IMR-90 (cell line): ENCODE measurements at regions not wholly inside any gene's neighbourhood (a gene's known extent, or its start where the extent isn't known, plus 50 kb on each side); places are given as distances from the start of the nearest gene placed in this dataset.

Experiments
- ATAC-seq: fragments of 200-7000 bp; cut with Tn5 transposase; 2 replicates; pipeline ENCODE4 v1.9.1; 2020; ENCODE audit warnings: low read depth, mild to moderate bottlenecking, moderate library complexity
- BruUV-seq: library from RNA; stranded (reverse); fragments of 400-500 nt; replicated peaks from 2 replicates; lab custom pipeline; 2021; lab: Mats Ljungman, UMichigan
- CTCF ChIA-PET: fragments of 300-600 bp; formaldehyde crosslinking; extraction: SDS; loops from one replicate; lab custom pipeline; 2021; ENCODE audit warnings: antibody characterized with exemption; lab: Yijun Ruan, JAX
- POLR2A ChIA-PET: fragments of 300-600 bp; sonication (Branson Sonifier 250); formaldehyde crosslinking; loops from one replicate; lab custom pipeline; 2022; ENCODE audit warnings: antibody characterized with exemption; ENCODE audit not compliant: unreplicated experiment; lab: Charles Lee
- DNase-seq: peaks from one replicate; pipeline ENCODE4 v3.0.0; 2013
- H2AFZ ChIP-seq: replicated peaks from 2 replicates; pipeline ENCODE3; 2013; ENCODE audit warnings: low read length, mild to moderate bottlenecking; ENCODE audit not compliant: poor library complexity
- H2AK5ac ChIP-seq: 2 replicates; pipeline ENCODE4 v1.6.1; 2013; ENCODE audit warnings: low read depth, low read length, inconsistent platforms
- H2AK9ac ChIP-seq: replicated peaks from 2 replicates; pipeline ENCODE3; 2013; ENCODE audit warnings: mild to moderate bottlenecking, low read depth, low read length, moderate library complexity; ENCODE audit not compliant: poor library complexity
- H2BK120ac ChIP-seq: 2 replicates; pipeline ENCODE4 v1.6.1; 2013; ENCODE audit warnings: low read depth, low read length, inconsistent platforms
- H2BK15ac ChIP-seq: 3 replicates; pipeline ENCODE4 v1.6.1; 2013; ENCODE audit warnings: low read depth, low read length, inconsistent platforms
- H2BK20ac ChIP-seq: 2 replicates; pipeline ENCODE4 v1.6.1; 2013; ENCODE audit warnings: low read depth, mild to moderate bottlenecking, inconsistent platforms, low read length, moderate library complexity
- H2BK5ac ChIP-seq: 2 replicates; pipeline ENCODE4 v1.6.1; 2013; ENCODE audit warnings: mild to moderate bottlenecking, low read depth, low read length, inconsistent platforms; ENCODE audit not compliant: poor library complexity, severe bottlenecking
- H3K14ac ChIP-seq: replicated peaks from 2 replicates; pipeline ENCODE4 v1.6.1; 2013; ENCODE audit warnings: low read depth, low read length, inconsistent platforms
- H3K18ac ChIP-seq: 2 replicates; pipeline ENCODE4 v1.6.1; 2013; ENCODE audit warnings: low read depth, low read length, control low read depth
- H3K23ac ChIP-seq: 2 replicates; pipeline ENCODE4 v1.6.1; 2013; ENCODE audit warnings: low read depth, low read length, inconsistent platforms
- H3K27ac ChIP-seq: 2 replicates; pipeline ENCODE4 v1.5.1; 2013; ENCODE audit warnings: mild to moderate bottlenecking, control low read depth, low read length; ENCODE audit not compliant: insufficient read depth
- H3K27me3 ChIP-seq: 2 replicates; pipeline ENCODE4 v1.6.1; 2013; ENCODE audit warnings: low read length; ENCODE audit not compliant: control insufficient read depth, insufficient read depth
- H3K36me3 ChIP-seq: 2 replicates; pipeline ENCODE4 v1.6.1; 2013; ENCODE audit warnings: low read length, mixed read lengths; ENCODE audit not compliant: control insufficient read depth, insufficient read depth
- H3K4ac ChIP-seq: 2 replicates; pipeline ENCODE4 v1.6.1; 2013; ENCODE audit warnings: low read depth, low read length, inconsistent platforms
- H3K4me1 ChIP-seq: 2 replicates; pipeline ENCODE4 v1.6.1; 2013; ENCODE audit warnings: low read length, mixed read lengths; ENCODE audit not compliant: control insufficient read depth, insufficient read depth
- H3K4me2 ChIP-seq: 2 replicates; pipeline ENCODE4 v1.6.1; 2013; ENCODE audit warnings: low read depth, mild to moderate bottlenecking, control low read depth, low read length, moderate library complexity
- H3K4me3 ChIP-seq: 2 replicates; pipeline ENCODE4 v1.5.1; 2013; ENCODE audit warnings: low read depth, mild to moderate bottlenecking, control low read depth, low read length, moderate library complexity; ENCODE audit not compliant: insufficient read depth
- H3K56ac ChIP-seq: 2 replicates; pipeline ENCODE4 v1.6.1; 2013; ENCODE audit warnings: low read length, inconsistent platforms; ENCODE audit not compliant: insufficient read depth; ENCODE audit errors: extremely low read depth
- H3K79me1 ChIP-seq, 2 experiments: 2 replicates each; pipeline ENCODE4 v1.6.1; 2013; ENCODE audit warnings: low read length in 2 of 2, inconsistent platforms in 1 of 2, low read depth in 1 of 2
- H3K9ac ChIP-seq: 2 replicates; pipeline ENCODE4 v1.6.1; 2013; ENCODE audit warnings: low read depth, low read length, control low read depth
- H3K9me1 ChIP-seq: 2 replicates; pipeline ENCODE4 v1.6.1; 2013; ENCODE audit warnings: low read length, inconsistent platforms; ENCODE audit not compliant: insufficient read depth
- H3K9me3 ChIP-seq: 2 replicates; pipeline ENCODE4 v1.6.1; 2013; ENCODE audit warnings: low read length; ENCODE audit not compliant: control insufficient read depth, insufficient read depth
- H4K20me1 ChIP-seq: 2 replicates; pipeline ENCODE4 v1.6.1; 2013; ENCODE audit warnings: low read length, inconsistent platforms; ENCODE audit not compliant: insufficient read depth
- H4K5ac ChIP-seq: 2 replicates; pipeline ENCODE4 v1.6.1; 2013; ENCODE audit warnings: mild to moderate bottlenecking, low read depth, low read length, control low read depth
- H4K8ac ChIP-seq, 2 experiments: 2 replicates each; pipeline ENCODE4 v1.6.1; 2013; ENCODE audit warnings: low read depth in 2 of 2, low read length in 2 of 2, control low read depth in 1 of 2, inconsistent platforms in 1 of 2
- H4K91ac ChIP-seq: 2 replicates; pipeline ENCODE4 v1.6.1; 2013; ENCODE audit warnings: low read depth, low read length, inconsistent platforms; ENCODE audit not compliant: insufficient read depth
- BHLHE40 ChIP-seq: fragments of 150-350 bp; IDR thresholded peaks from 2 replicates; pipeline ENCODE4 v1.6.1; 2016; ENCODE audit warnings: mild to moderate bottlenecking, low read depth, low read length
- CEBPB ChIP-seq: IDR thresholded peaks from 2 replicates; pipeline ENCODE4 v1.6.1; 2012; ENCODE audit warnings: low read depth, low read length, improper control_type of control experiment
- CHD1 ChIP-seq: IDR thresholded peaks from 2 replicates; pipeline ENCODE4 v1.6.1; 2012; ENCODE audit warnings: low read depth, low read length, improper control_type of control experiment
- CTCF ChIP-seq: conservative IDR thresholded peaks from 2 replicates; pipeline ENCODE4 v1.5.1; 2012; ENCODE audit warnings: mild to moderate bottlenecking, low read depth, low read length, improper control_type of control experiment
- FOS ChIP-seq: fragments of 150-350 bp; IDR thresholded peaks from 2 replicates; pipeline ENCODE4 v1.6.1; 2016; ENCODE audit warnings: low read depth, low read length
- MAFK ChIP-seq: IDR thresholded peaks from 2 replicates; pipeline ENCODE4 v1.6.1; 2012; ENCODE audit warnings: low read depth, low read length, improper control_type of control experiment
- MAZ ChIP-seq: IDR thresholded peaks from 2 replicates; pipeline ENCODE4 v1.6.1; 2012; ENCODE audit warnings: low read depth, mild to moderate bottlenecking, low read length, improper control_type of control experiment, moderate library complexity, borderline replicate concordance
- MXI1 ChIP-seq: IDR thresholded peaks from 2 replicates; pipeline ENCODE4 v1.6.1; 2012; ENCODE audit warnings: low read depth, mild to moderate bottlenecking, low read length, moderate library complexity, borderline replicate concordance
- NFE2L2 ChIP-seq: fragments of 150-350 bp; IDR thresholded peaks from 2 replicates; pipeline ENCODE4 v1.6.1; 2016; ENCODE audit warnings: low read depth, mild to moderate bottlenecking, low read length
- POLR2A ChIP-seq: IDR thresholded peaks from 2 replicates; pipeline ENCODE4 v1.6.1; 2012; ENCODE audit warnings: mild to moderate bottlenecking, low read depth, low read length
- RAD21 ChIP-seq: IDR thresholded peaks from 2 replicates; pipeline ENCODE4 v1.6.1; 2012; ENCODE audit warnings: low read length, improper control_type of control experiment
- RFX5 ChIP-seq: IDR thresholded peaks from 2 replicates; pipeline ENCODE4 v1.8.0; 2012; ENCODE audit warnings: low read depth, mild to moderate bottlenecking, low read length, moderate library complexity
- SMC3 ChIP-seq: fragments of 150-350 bp; IDR thresholded peaks from 2 replicates; pipeline ENCODE4 v1.6.1; 2016; ENCODE audit warnings: low read depth, mild to moderate bottlenecking, antibody characterized with exemption, low read length, moderate library complexity
- WGBS, 2 experiments: methylation state at CpG; one replicate each; pipeline versions ENCODE4 v1.1.5 to v1.1.7; 2013; ENCODE audit warnings: missing lambda C conversion rate in 2 of 2; ENCODE audit not compliant: insufficient read length in 1 of 2; ENCODE audit errors: extremely low coverage in 2 of 2; 5-methylcytosine and 5-hydroxymethylcytosine counted together
- dilution Hi-C: fragments of 300-500 bp; cut with HindIII; formaldehyde crosslinking; loops from one replicate; pipeline ENCODE4 v1.14.3; 2018; ENCODE audit warnings: low sequenced_read_pairs; ENCODE audit not compliant: unreplicated experiment
- in situ Hi-C: fragments of 300-500 bp; cut with MboI; formaldehyde crosslinking; loops from 3 replicates; pipeline ENCODE4 v1.14.3; 2019; ENCODE audit warnings: low sequenced_read_pairs, inconsistent platforms, mixed read lengths
- intact Hi-C: fragments of 100-400 bp; cut with micrococcal nuclease; formaldehyde crosslinking; loops from 2 replicates; pipeline ENCODE4 v1.10.0; 2022
- TF ChIP-seq, protein P1 (sequence below): fragments of 150-350 bp; IDR thresholded peaks from 2 replicates; pipeline ENCODE4 v1.6.1; 2017; ENCODE audit warnings: mild to moderate bottlenecking, antibody characterized with exemption, low read length, low read depth

- no peak overlapping the region for H3K14ac ChIP-seq
- H3K56ac ChIP-seq = no peak overlapping the region
- no peak overlapping the region for H3K27ac ChIP-seq
- H3K27me3 ChIP-seq = no peaks in the 10 kb centered on the region
- H3K4ac ChIP-seq = no peak overlapping the region
- H4K8ac ChIP-seq = no peak overlapping the region
- H3K9me1 ChIP-seq = no peaks in the 10 kb centered on the region
- no peak overlapping the region for H4K91ac ChIP-seq
- intact Hi-C loops (no loop called here), in situ Hi-C loops (no loop called here), dilution Hi-C loops (no loop called here)
- H4K20me1 ChIP-seq = no peaks in the 10 kb centered on the region
- 25% methylated on average over 2 of the region's 2 CpGs; no CpG with 5 or more reads in 1 of the 2 experiments for WGBS, 2 experiments
- ChIA-PET POLR2A (no interaction called here), CTCF (no interaction called here)
- no peak overlapping the region for H3K4me3 ChIP-seq
- H3K4me1 ChIP-seq = no peaks in the 10 kb centered on the region
- H2BK5ac ChIP-seq = no peak overlapping the region
- no peak overlapping the region for H3K18ac ChIP-seq
- no peak overlapping the region for H2BK15ac ChIP-seq
- no peaks in the 10 kb centered on the region for H3K9me3 ChIP-seq
- H4K5ac ChIP-seq = no peak overlapping the region
- no peak overlapping the region for H3K23ac ChIP-seq
- no TSS peak for BruUV-seq
- H3K9ac ChIP-seq = no peak overlapping the region
- no peaks in the 10 kb centered on the region for H3K79me1 ChIP-seq
- H3K4me2 ChIP-seq = no peak overlapping the region
- TF ChIP-seq CHD1 (no peak), MXI1 (no peak), CTCF (no peak), BHLHE40 (no peak), FOS (no peak), POLR2A (no peak), RAD21 (no peak), CEBPB (no peak), MAFK (no peak), MAZ (no peak), NFE2L2 (no peak), RFX5 (no peak), SMC3 (no peak)
- TF ChIP-seq, protein P1, sequence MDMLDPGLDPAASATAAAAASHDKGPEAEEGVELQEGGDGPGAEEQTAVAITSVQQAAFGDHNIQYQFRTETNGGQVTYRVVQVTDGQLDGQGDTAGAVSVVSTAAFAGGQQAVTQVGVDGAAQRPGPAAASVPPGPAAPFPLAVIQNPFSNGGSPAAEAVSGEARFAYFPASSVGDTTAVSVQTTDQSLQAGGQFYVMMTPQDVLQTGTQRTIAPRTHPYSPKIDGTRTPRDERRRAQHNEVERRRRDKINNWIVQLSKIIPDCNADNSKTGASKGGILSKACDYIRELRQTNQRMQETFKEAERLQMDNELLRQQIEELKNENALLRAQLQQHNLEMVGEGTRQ = no peak
- no peak overlapping the region for H2AK9ac ChIP-seq
- no peak for DNase-seq
- H2BK120ac ChIP-seq = no peak overlapping the region
- no peak for ATAC-seq
- H2AK5ac ChIP-seq = no peak overlapping the region
- H2BK20ac ChIP-seq = no peak overlapping the region
- no peak overlapping the region for H2AFZ ChIP-seq
- H3K36me3 ChIP-seq = no peaks in the 10 kb centered on the region
These were observed 67.2 kb upstream of the SYNDIG1 start for GRCh38 chr20:24402188-24402587.
